CD14-positive monocyte (primary cell): ENCODE measurements at regions not wholly inside any gene's neighbourhood (a gene's known extent, or its start where the extent isn't known, plus 50 kb on each side); places are given as distances from the start of the nearest gene placed in this dataset.

Source experiments
- DNase-seq, 3 donors: peaks; one replicate each; pipeline ENCODE4 v3.0.0-alpha.2; 2011 to 2022
- H2AFZ ChIP-seq: 2 replicates; pipeline ENCODE4 v1.6.0; 2012; ENCODE audit warnings: mild to moderate bottlenecking, low read depth, low read length, inconsistent platforms; ENCODE audit not compliant: insufficient read depth, poor library complexity, severe bottlenecking
- H3K27ac ChIP-seq, 2 donors: 1 replicate in 1 of 2; 2 replicates in 1 of 2; pipeline ENCODE4 v1.5.1; 2012 to 2013; ENCODE audit warnings: low read length in 2 of 2, control low read depth in 1 of 2, inconsistent platforms in 1 of 2, low read depth in 1 of 2, mild to moderate bottlenecking in 1 of 2
- H3K27me3 ChIP-seq, 2 donors: one replicate each; pipeline versions ENCODE4 v1.6.0 to v1.6.1; 2011 to 2013; ENCODE audit warnings: low read length in 2 of 2; ENCODE audit not compliant: control insufficient read depth in 2 of 2, insufficient read depth in 2 of 2
- H3K36me3 ChIP-seq, 2 donors: replicated peaks in 1 of 2; 1 replicate in 1 of 2; 2 replicates in 1 of 2; pipeline versions ENCODE4 v1.5.1 to v1.6.1; 2012 to 2013; ENCODE audit warnings: low read length in 2 of 2, control low read depth in 1 of 2, inconsistent platforms in 1 of 2, mild to moderate bottlenecking in 1 of 2; ENCODE audit not compliant: insufficient read depth in 2 of 2, control insufficient read depth in 1 of 2
- H3K4me1 ChIP-seq, 2 donors: 1 replicate in 1 of 2; 2 replicates in 1 of 2; pipeline versions ENCODE4 v1.5.1 to v1.6.1; 2012 to 2013; ENCODE audit warnings: low read length in 2 of 2, control low read depth in 1 of 2, inconsistent platforms in 1 of 2, mild to moderate bottlenecking in 1 of 2, moderate library complexity in 1 of 2; ENCODE audit not compliant: insufficient read depth in 2 of 2, control insufficient read depth in 1 of 2
- H3K4me2 ChIP-seq: replicated peaks from 2 replicates; pipeline ENCODE3; 2012; ENCODE audit warnings: low read length, moderate library complexity, mild to moderate bottlenecking; ENCODE audit not compliant: poor library complexity, severe bottlenecking; ENCODE audit errors: extremely low read depth
- H3K4me3 ChIP-seq, 3 experiments: fragments of 200-600 bp in 1 of 3; sonication (generic) in 1 of 3; replicated peaks in 1 of 3; 1 replicate in 2 of 3; 2 replicates in 1 of 3; pipeline ENCODE4 v1.5.1; 2011 to 2013; ENCODE audit warnings: low read length in 3 of 3, mild to moderate bottlenecking in 3 of 3, control low read depth in 2 of 3, low read depth in 2 of 3, inconsistent platforms in 1 of 3, moderate library complexity in 1 of 3
- H3K79me2 ChIP-seq: 2 replicates; pipeline ENCODE4 v1.6.0; 2012; ENCODE audit warnings: mild to moderate bottlenecking, control low read depth, inconsistent platforms, low read length, moderate library complexity; ENCODE audit not compliant: insufficient read depth
- H3K9ac ChIP-seq: 2 replicates; pipeline ENCODE4 v1.6.0; 2017; ENCODE audit warnings: low read length, mild to moderate bottlenecking; ENCODE audit not compliant: insufficient read depth, poor library complexity, severe bottlenecking
- H3K9me3 ChIP-seq, 2 donors: replicated peaks in 1 of 2; 1 replicate in 1 of 2; 2 replicates in 1 of 2; pipeline versions ENCODE4 v1.5.1 to v1.6.1; 2012 to 2013; ENCODE audit warnings: low read length in 2 of 2, control low read depth in 1 of 2; ENCODE audit not compliant: control insufficient read depth in 1 of 2, insufficient read depth in 1 of 2
- H4K20me1 ChIP-seq: 2 replicates; pipeline ENCODE4 v1.6.0; 2012; ENCODE audit warnings: mild to moderate bottlenecking, low read length, control low read depth, moderate library complexity; ENCODE audit not compliant: insufficient read depth
- H3K27ac Mint-ChIP-seq, 7 donors: one replicate each; pipeline ENCODE4 v1.8.0; 2020; ENCODE audit warnings: mild to moderate bottlenecking in 7 of 7, mixed read lengths in 7 of 7, moderate library complexity in 6 of 7, inconsistent platforms in 2 of 7
- H3K27me3 Mint-ChIP-seq, 3 donors: one replicate each; pipeline ENCODE4 v1.8.0; 2021 to 2022; ENCODE audit warnings: low read depth in 3 of 3, mild to moderate bottlenecking in 3 of 3, mixed read lengths in 3 of 3, moderate library complexity in 3 of 3, inconsistent platforms in 1 of 3
- H3K36me3 Mint-ChIP-seq, 2 donors: one replicate each; pipeline ENCODE4 v1.8.0; 2020; ENCODE audit warnings: mixed read lengths in 2 of 2, inconsistent platforms in 1 of 2, mild to moderate bottlenecking in 1 of 2
- H3K4me1 Mint-ChIP-seq: one replicate; pipeline ENCODE4 v1.8.0; 2020; ENCODE audit warnings: mild to moderate bottlenecking, mixed read lengths
- H3K4me3 Mint-ChIP-seq, 2 donors: one replicate each; pipeline ENCODE4 v1.8.0; 2020; ENCODE audit warnings: mild to moderate bottlenecking in 2 of 2, mixed read lengths in 2 of 2, moderate library complexity in 1 of 2
- H3K9me3 Mint-ChIP-seq, 7 donors: one replicate each; pipeline ENCODE4 v1.8.0; 2020 to 2022; ENCODE audit warnings: mixed read lengths in 7 of 7, mild to moderate bottlenecking in 6 of 7, moderate library complexity in 6 of 7, inconsistent platforms in 2 of 7
- CTCF ChIP-seq: fragments of 200-600 bp; IDR thresholded peaks from one replicate; pipeline ENCODE4 v1.8.0; 2022; ENCODE audit warnings: antibody characterized with exemption, mild to moderate bottlenecking
- WGBS: methylation state at CpG from one replicate; pipeline ENCODE4 v1.1.5; 2013; ENCODE audit warnings: missing lambda C conversion rate; ENCODE audit not compliant: insufficient coverage; 5-methylcytosine and 5-hydroxymethylcytosine counted together
- intact Hi-C, 2 donors: fragments of 100-400 bp; cut with micrococcal nuclease; formaldehyde crosslinking; loops; one replicate each; pipeline versions ENCODE4 v1.15.0 to v1.15.1; 2023

GRCh38 chr1:38724160-38725131, 135.1 kb downstream of the RRAGC start:
- no peak for TF ChIP-seq CTCF

GRCh38 chr1:38721816-38722215, 137.8 kb downstream of the RRAGC start:
- no peaks in the 10 kb centered on the region for H3K4me1 Mint-ChIP-seq
- no peak overlapping the region for H3K4me3 ChIP-seq
- no peaks in the 10 kb centered on the region for H3K36me3 Mint-ChIP-seq
- H3K27ac Mint-ChIP-seq, result no peak overlapping the region
- intact Hi-C loops, result no loop called here
- H3K4me1 ChIP-seq, result no peaks in the 10 kb centered on the region
- H3K36me3 ChIP-seq, result no peaks in the 10 kb centered on the region
- no peak overlapping the region for H2AFZ ChIP-seq
- no peak overlapping the region for H3K9ac ChIP-seq
- H3K79me2 ChIP-seq, result no peaks in the 10 kb centered on the region
- H3K4me2 ChIP-seq, result no peak overlapping the region
- H3K27me3 ChIP-seq, result peaks cover 6 to 10% of the 10 kb centered on the region in 2 donors
- H3K27me3 Mint-ChIP-seq, result peaks cover 21 to 24% (median 24%) of the 10 kb centered on the region in 3 donors
- H3K9me3 Mint-ChIP-seq, result peaks cover 0 to 5% (median 0%) of the 10 kb centered on the region in 7 donors
- H3K4me3 Mint-ChIP-seq, result no peak overlapping the region
- no peak overlapping the region for H3K27ac ChIP-seq
- no peak for TF ChIP-seq CTCF
- no peaks in the 10 kb centered on the region for H4K20me1 ChIP-seq
- no peak for DNase-seq
- WGBS, result 100% methylated on average over 1 of the region's 4 CpGs
- H3K9me3 ChIP-seq, result no peaks in the 10 kb centered on the region

More at GRCh38 chr1:38724160-38725131, 135.1 kb downstream of the RRAGC start:
- H3K36me3 ChIP-seq, result no peaks in the 10 kb centered on the region
- no peak overlapping the region for H2AFZ ChIP-seq
- H3K9me3 ChIP-seq, result no peaks in the 10 kb centered on the region
- Mint-ChIP-seq H3K36me3 (no peaks in the 10 kb centered on the region), H3K9me3 (peaks cover 0 to 5% (median 0%) of the 10 kb centered on the region in 7 donors), H3K27ac (no peak overlapping the region), H3K27me3 (peaks cover 39 to 49% (median 48%) of the 10 kb centered on the region in 3 donors), H3K4me1 (no peaks in the 10 kb centered on the region), H3K4me3 (no peak overlapping the region)
- no peaks in the 10 kb centered on the region for H4K20me1 ChIP-seq
- H3K4me2 ChIP-seq, result no peak overlapping the region
- no peak overlapping the region for H3K27ac ChIP-seq
- H3K79me2 ChIP-seq, result no peaks in the 10 kb centered on the region
- 0% methylated on average over 1 of the region's 7 CpGs for WGBS
- H3K4me3 ChIP-seq, result no peak overlapping the region
- intact Hi-C loops, result no loop called here
- peaks cover 30 to 33% of the 10 kb centered on the region in 2 donors for H3K27me3 ChIP-seq
- no peak overlapping the region for H3K9ac ChIP-seq
- no peak for DNase-seq
- H3K4me1 ChIP-seq, result no peaks in the 10 kb centered on the region
